ENCODE measurements at regions not wholly inside any gene's neighbourhood (a gene's known extent, or its start where the extent isn't known, plus 50 kb on each side); places are given as distances from the start of the nearest gene placed in this dataset.

GRCh38 chr5:136729901-136730355 is 364.6 kb upstream of the TRPC7 start:
- H3K9me3 ChIP-seq (replicated peaks; ENCODE audit: insufficient read depth, low read length): no peaks in the 10 kb centered on the region
- no peaks in the 10 kb centered on the region for H3F3A ChIP-seq (ENCODE audit: insufficient read depth, low read length)
- no peaks in the 10 kb centered on the region for H3K9me2 ChIP-seq (replicated peaks; ENCODE audit: insufficient read depth, low read length)
- no peak overlapping the region for H2AFZ ChIP-seq (ENCODE audit: low read length)
- no peaks in the 10 kb centered on the region for H3K27me3 ChIP-seq (replicated peaks; ENCODE audit: insufficient read depth, low read length)
- no peak overlapping the region for H3K4me2 ChIP-seq (ENCODE audit: low read depth, low read length)
- H3K4me1 ChIP-seq (ENCODE audit: low read length): no peaks in the 10 kb centered on the region
- no peak for TF ChIP-seq EZH2 (optimal IDR thresholded peaks at IDR 0.05; ENCODE audit: low read depth, low read length)
- TF ChIP-seq EZH2phosphoT487 (IDR thresholded peaks at IDR 0.05; ENCODE audit: low read length): no peak
- TF ChIP-seq CTCF (IDR thresholded peaks at IDR 0.05; ENCODE audit: low read length): no peak
- H3K79me2 ChIP-seq (ENCODE audit: low read length): no peaks in the 10 kb centered on the region
- H3K4me3 ChIP-seq (ENCODE audit: low read length): no peak overlapping the region
- no peak overlapping the region for H3K9ac ChIP-seq (ENCODE audit: low read length)
- no peak overlapping the region for H3K27ac ChIP-seq (ENCODE audit: low read length)
- H4K20me1 ChIP-seq (ENCODE audit: insufficient read depth, low read length): no peaks in the 10 kb centered on the region
- no peaks in the 10 kb centered on the region for H3K36me3 ChIP-seq (replicated peaks; ENCODE audit: insufficient read depth, low read length)
- DNase-seq: no peak

GRCh38 chr5:136726506-136726905 is 361.2 kb upstream of the TRPC7 start:
- no peaks in the 10 kb centered on the region for H3K27me3 ChIP-seq (replicated peaks; ENCODE audit: insufficient read depth, low read length)
- no peak overlapping the region for H3K4me2 ChIP-seq (ENCODE audit: low read depth, low read length)
- H3K4me3 ChIP-seq (ENCODE audit: low read length): no peak overlapping the region
- no peaks in the 10 kb centered on the region for H3K36me3 ChIP-seq (replicated peaks; ENCODE audit: insufficient read depth, low read length)
- no peaks in the 10 kb centered on the region for H3K79me2 ChIP-seq (ENCODE audit: low read length)
- no peaks in the 10 kb centered on the region for H3K9me3 ChIP-seq (replicated peaks; ENCODE audit: insufficient read depth, low read length)
- no peak overlapping the region for H2AFZ ChIP-seq (ENCODE audit: low read length)
- no peaks in the 10 kb centered on the region for H3K9me2 ChIP-seq (replicated peaks; ENCODE audit: insufficient read depth, low read length)
- no peaks in the 10 kb centered on the region for H4K20me1 ChIP-seq (ENCODE audit: insufficient read depth, low read length)
- no peak for DNase-seq
- no peak overlapping the region for H3K27ac ChIP-seq (ENCODE audit: low read length)
- H3K9ac ChIP-seq (ENCODE audit: low read length): no peak overlapping the region
- no peaks in the 10 kb centered on the region for H3F3A ChIP-seq (ENCODE audit: insufficient read depth, low read length)
- TF ChIP-seq EZH2 (optimal IDR thresholded peaks at IDR 0.05; ENCODE audit: low read depth, low read length) (no peak), EZH2phosphoT487 (IDR thresholded peaks at IDR 0.05; ENCODE audit: low read length) (no peak), CTCF (IDR thresholded peaks at IDR 0.05; ENCODE audit: low read length) (no peak)
- no peaks in the 10 kb centered on the region for H3K4me1 ChIP-seq (ENCODE audit: low read length)

GRCh38 chr5:136724161-136724560 is 358.8 kb upstream of the TRPC7 start:
- H3K4me2 ChIP-seq (ENCODE audit: low read depth, low read length): no peak overlapping the region
- H3K27ac ChIP-seq (ENCODE audit: low read length): no peak overlapping the region
- H3F3A ChIP-seq (ENCODE audit: insufficient read depth, low read length): no peaks in the 10 kb centered on the region
- no peaks in the 10 kb centered on the region for H4K20me1 ChIP-seq (ENCODE audit: insufficient read depth, low read length)
- H2AFZ ChIP-seq (ENCODE audit: low read length): no peak overlapping the region
- H3K9ac ChIP-seq (ENCODE audit: low read length): no peak overlapping the region
- no peaks in the 10 kb centered on the region for H3K79me2 ChIP-seq (ENCODE audit: low read length)
- H3K4me1 ChIP-seq (ENCODE audit: low read length): no peaks in the 10 kb centered on the region
- no peaks in the 10 kb centered on the region for H3K9me2 ChIP-seq (replicated peaks; ENCODE audit: insufficient read depth, low read length)
- H3K9me3 ChIP-seq (replicated peaks; ENCODE audit: insufficient read depth, low read length): no peaks in the 10 kb centered on the region
- H3K27me3 ChIP-seq (replicated peaks; ENCODE audit: insufficient read depth, low read length): no peaks in the 10 kb centered on the region
- no peaks in the 10 kb centered on the region for H3K36me3 ChIP-seq (replicated peaks; ENCODE audit: insufficient read depth, low read length)
- TF ChIP-seq EZH2 (optimal IDR thresholded peaks at IDR 0.05; ENCODE audit: low read depth, low read length): no peak
- no peak for TF ChIP-seq CTCF (IDR thresholded peaks at IDR 0.05; ENCODE audit: low read length)
- TF ChIP-seq EZH2phosphoT487 (IDR thresholded peaks at IDR 0.05; ENCODE audit: low read length): no peak
- no peak overlapping the region for H3K4me3 ChIP-seq (ENCODE audit: low read length)
- no peak for DNase-seq
